Brain pericyte (primary cell): ENCODE measurements at regions not wholly inside any gene's neighbourhood (a gene's known extent, or its start where the extent isn't known, plus 50 kb on each side); places are given as distances from the start of the nearest gene placed in this dataset.
A peak's percentile ranks its signal among the peaks of the same experiment; 100 is the strongest.
"Not testable (repeated sequence)": the region's sequence is repeated elsewhere in the genome, so short reads cannot be mapped to it uniquely, and the experiment has no call there.

Experiments
- DNase-seq: peaks from one replicate; pipeline ENCODE4 v3.0.0-alpha.2; 2012; ENCODE audit warnings: low read depth, low spot score

DNA sequence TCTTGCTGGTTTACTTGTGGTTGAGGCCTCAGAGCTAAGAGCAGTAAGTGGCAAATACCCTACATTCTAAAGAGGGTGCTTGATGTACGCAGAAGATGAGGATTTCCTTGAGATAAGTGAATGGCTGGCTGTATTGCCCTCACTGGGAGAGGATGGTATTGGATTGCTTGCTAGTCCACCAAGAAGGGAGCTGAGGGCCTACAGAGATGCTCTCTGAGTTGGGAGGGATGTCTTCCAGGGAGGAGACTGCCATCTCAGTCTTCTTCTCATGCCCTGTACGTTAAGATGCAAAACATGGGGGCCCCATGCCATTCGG lies 669.1 kb downstream of the UTRN start:
- no peak for DNase-seq

GRCh38 chr6:144955392-144955791 lies 670.3 kb downstream of the UTRN start:
- no peak for DNase-seq

- no peak for DNase-seq
Measured at GRCh38 chr6:144955859-144956258, 670.7 kb downstream of the UTRN start.

DNA sequence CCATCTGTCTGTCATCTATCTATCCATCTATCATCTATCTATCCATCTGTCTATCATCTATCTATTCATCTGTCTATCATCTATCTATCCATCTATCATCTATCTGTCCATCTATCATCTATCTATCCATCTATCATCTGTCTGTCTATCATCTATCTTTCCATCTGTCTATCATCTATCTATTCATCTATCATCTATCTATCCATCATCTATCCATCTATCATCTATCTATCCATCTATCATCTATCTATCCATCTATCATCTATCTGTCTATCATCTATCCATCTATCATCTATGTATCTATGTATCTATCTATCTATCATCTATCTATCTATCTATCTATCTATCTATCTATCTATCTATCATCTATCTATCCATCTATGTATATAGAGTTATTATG lies 671.6 kb downstream of the UTRN start:
- DNase-seq, result not testable (repeated sequence)

GRCh38 chr6:144957236-144957937 lies 672.3 kb downstream of the UTRN start:
- no peak for DNase-seq

- DNase-seq, result no peak
Measured at GRCh38 chr6:144969154-144969553, 684.0 kb downstream of the UTRN start.

DNA sequence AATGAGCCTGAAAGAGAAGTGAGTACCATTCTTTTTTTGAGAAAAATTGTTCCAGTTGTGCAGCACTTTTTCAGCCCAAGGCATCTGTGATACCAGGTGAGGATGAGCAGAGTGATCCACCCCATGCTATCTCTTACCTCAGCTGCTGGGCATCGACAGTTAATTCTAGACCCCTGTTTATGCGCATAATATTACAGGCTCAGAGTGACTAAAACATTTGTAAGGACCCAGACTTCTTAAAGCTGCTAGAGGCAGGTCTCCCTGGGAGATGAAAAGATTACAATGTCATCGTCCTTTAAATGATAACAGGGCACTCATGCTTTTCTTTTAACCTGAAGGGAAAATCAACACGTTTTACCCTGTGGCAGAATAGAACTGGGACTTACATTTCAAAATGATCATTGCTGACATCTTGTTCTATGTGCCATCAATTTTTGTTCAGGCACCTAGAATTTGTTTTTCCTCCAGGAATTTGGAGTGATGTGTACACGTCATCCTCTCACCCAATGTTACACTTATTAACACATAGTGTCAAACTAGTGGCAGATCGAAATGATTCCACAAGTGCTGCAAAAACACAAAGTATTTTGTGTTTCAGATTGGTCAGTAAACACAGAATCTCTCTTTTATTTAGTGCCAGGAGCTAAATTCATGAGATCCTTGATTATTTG lies 684.6 kb downstream of the UTRN start:
- DNase-seq, result no peak

GRCh38 chr6:144977250-144977864 lies 692.2 kb downstream of the UTRN start:
- not testable (repeated sequence) for DNase-seq

DNA sequence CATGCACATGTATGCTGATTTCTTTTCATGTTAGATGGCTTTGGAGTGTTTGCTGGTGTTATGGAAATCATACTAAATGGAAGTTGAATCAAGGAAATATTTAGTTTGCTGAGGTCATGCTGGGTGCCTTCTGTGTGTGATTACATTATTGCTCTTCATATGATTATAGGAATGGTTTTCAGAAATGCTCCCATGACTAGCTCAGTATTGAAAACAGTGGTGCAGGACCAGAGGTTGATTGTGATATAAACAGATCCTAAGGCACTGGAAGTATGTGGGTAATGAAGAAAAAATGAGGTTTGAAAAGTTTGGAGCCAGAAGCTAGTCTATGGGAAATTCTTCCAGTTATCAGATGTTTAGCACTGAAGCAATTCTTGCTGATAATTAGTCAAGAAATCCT lies 693.1 kb downstream of the UTRN start:
- DNase-seq, result no peak

DNA sequence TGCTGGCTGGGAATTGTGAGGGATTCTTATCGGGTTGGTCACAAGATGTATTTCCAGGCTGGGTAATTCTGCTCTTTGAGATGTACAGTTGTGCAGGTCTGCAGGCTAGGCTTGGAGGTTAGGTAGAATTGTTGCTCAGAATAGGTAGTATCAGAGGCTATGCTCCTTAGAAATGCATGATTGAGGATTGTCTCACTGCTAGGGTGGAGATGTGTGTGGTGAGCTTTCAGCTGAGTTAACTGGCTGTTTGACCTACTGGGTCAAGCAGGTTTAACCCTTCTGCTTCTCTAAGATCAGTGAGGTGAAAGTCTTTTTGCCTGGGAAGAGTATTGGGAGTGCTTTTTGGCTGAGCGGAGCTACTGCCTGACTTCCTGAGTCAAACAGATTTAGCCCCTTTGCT lies 701.1 kb downstream of the UTRN start:
- DNase-seq, result no peak

GRCh38 chr6:144989319-144990107 lies 704.4 kb downstream of the UTRN start:
- DNase-seq, result no peak

GRCh38 chr6:144990784-144991183 lies 705.6 kb downstream of the UTRN start:
- no peak for DNase-seq

DNA sequence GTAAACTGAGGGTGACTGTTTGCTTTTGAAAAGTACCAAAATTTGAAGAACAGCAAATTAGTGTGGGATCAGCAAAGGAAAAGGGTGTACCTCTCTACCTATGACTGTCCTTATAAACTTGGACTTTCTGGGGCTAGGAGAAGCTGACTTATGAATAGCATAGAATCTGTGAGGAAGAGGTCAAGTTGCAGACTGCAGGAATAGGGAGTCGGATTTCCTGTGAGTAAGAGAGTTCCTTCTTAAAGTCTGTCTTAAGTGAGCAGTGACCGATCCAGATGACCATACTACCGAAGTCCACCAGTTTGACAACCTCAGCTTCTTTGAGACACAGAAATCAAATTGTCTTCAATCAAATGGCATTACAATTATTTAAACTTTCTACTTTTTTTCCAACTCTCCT lies 708.7 kb downstream of the UTRN start:
- no peak for DNase-seq

DNA sequence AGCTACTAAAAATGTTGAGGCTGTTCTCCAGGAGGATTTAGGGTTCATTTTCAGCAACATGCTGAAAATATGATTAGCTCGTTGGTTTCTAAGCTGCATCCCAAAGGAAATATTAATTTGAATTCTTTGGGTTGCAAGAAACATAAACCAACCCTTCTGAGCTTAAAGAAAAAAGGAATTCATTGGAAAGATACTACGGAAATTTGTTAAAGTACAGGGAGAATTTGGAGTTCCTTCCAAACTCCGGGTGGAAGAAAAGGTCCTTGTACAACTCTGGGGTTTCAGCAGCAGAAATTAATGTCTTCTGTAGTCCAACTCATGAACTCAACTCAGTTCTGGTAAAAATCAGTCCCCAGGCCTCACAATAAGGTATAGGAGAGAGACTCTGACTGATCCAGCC lies 712.9 kb downstream of the UTRN start:
- DNase-seq, result no peak

GRCh38 chr6:144999127-144999526 lies 714.0 kb downstream of the UTRN start:
- DNase-seq, result no peak

- DNase-seq, result no peak
Measured at GRCh38 chr6:145003145-145003544, 718.0 kb downstream of the UTRN start.

- DNase-seq, result no peak
Measured at GRCh38 chr6:145006914-145007313, 721.8 kb downstream of the UTRN start.

DNA sequence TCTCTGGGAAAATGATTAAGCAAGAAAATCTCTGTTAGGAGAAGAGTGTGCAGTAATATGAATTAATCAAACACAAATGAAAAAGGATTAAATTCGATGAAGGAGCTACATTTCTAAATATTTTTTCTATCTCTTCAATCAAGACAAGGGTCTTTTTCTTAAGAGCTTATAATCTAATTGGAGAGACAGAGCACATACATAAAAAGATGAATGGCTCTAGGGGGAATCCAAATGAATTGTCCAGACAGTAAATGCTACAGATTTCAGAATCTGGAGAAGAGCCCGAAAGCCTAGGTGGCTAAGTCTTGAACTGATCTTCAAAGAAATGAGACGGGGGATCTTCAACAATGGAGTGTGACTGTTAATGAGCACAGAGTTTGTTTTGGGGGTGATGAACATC lies 723.6 kb downstream of the UTRN start:
- no peak for DNase-seq

DNA sequence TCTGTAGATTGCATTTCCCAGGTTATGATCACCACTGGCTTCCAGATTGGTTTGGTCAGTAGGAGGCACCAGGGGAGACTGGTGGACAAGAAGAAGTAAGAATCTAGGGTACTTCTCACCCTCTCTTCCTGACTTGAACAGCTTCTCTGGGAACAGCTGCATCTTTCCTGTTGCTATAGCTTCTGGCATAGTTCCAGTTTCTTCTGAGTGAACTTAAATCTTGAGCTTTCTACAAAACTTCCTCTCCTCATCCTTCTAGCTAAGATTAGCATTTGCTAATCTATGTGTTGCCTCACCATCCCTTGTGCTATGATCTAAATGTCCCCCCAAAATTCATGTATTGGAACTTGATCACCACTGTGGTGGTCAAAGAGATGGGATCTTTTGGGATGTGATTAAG lies 724.6 kb downstream of the UTRN start:
- no peak for DNase-seq

DNA sequence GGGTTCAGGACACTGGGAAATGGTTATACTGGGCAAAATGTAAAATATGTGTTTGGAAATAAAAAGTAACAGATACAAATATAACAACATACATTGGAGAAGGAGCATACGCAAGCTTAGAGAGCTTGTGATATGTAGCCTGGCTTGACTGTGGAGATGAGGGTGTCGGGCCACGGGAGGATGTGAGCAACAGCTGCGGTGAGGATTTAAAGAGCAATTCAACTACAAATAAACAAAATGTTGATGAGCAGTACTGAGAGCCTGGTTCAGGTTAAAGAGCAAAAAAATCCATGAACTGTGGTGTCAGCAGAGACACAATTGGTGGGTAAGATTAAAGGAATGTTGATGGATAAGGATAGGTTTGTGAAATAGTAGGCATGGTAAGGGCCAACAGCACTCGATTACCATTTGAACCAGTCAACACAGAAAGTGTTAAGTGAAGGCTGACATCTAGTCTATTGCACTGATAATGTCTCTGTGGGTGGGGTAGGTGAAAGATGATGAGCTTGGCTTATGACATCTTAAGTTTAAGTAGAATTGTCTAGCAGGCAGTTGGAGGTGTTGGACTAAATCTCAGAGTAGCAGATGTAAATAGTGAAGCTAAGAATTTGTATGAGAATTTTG lies 723.2 kb downstream of the EPM2A start:
- no peak for DNase-seq

- DNase-seq, result peak; percentile 61
Measured at GRCh38 chr6:145015739-145016558, 719.4 kb downstream of the EPM2A start.
